HCT116 (cell line): ENCODE measurements at regions not wholly inside any gene's neighbourhood (a gene's known extent, or its start where the extent isn't known, plus 50 kb on each side); places are given as distances from the start of the nearest gene placed in this dataset.

Experiments
- ATAC-seq: fragments of 200-7000 bp; cut with Tn5 transposase; 2 replicates; pipeline ENCODE4 v1.9.1; 2020; ENCODE audit warnings: mild to moderate bottlenecking, moderate library complexity
- BruUV-seq: library from RNA; stranded (reverse); fragments of 400-500 nt; replicated peaks from 2 replicates; lab custom pipeline; 2021; lab: Mats Ljungman, UMichigan
- CTCF ChIA-PET: fragments of 300-600 bp; sonication (Branson Sonifier 250); formaldehyde crosslinking; loops from one replicate; lab custom pipeline; 2021; ENCODE audit warnings: antibody characterized with exemption; lab: Charles Lee
- POLR2A ChIA-PET: fragments of 300-600, 350-600 bp; sonication (Branson Sonifier 250); formaldehyde crosslinking; loops from one replicate; lab custom pipeline; 2021; ENCODE audit warnings: antibody characterized with exemption; lab: Charles Lee
- RAD21 ChIA-PET, 2 experiments: fragments of 300-600 bp; sonication (Branson Sonifier 250); formaldehyde crosslinking; loops; one replicate each; lab custom pipeline; 2023; ENCODE audit warnings: low total read pairs in 2 of 2; ENCODE audit not compliant: uncharacterized antibody in 2 of 2, unreplicated experiment in 2 of 2, low non-redundant PET in 1 of 2; lab: Charles Lee
- DNase-seq: peaks from one replicate; pipeline ENCODE4 v3.0.0-alpha.2; 2010; ENCODE audit warnings: low read depth, low spot score
- H2AFZ ChIP-seq: fragments of 200-600 bp; shearing (Covaris generic), sonication (generic); 2 replicates; pipeline ENCODE4 v1.6.1; 2017; ENCODE audit warnings: low read depth, mixed run types, mixed read lengths, antibody characterized with exemption, low read length; ENCODE audit not compliant: poor library complexity, severe bottlenecking
- H3K27ac ChIP-seq: 2 replicates; pipeline ENCODE4 v1.5.1; 2012; ENCODE audit warnings: low read depth, low read length
- H3K27me3 ChIP-seq: fragments of 200-600 bp; sonication (generic); 2 replicates; pipeline ENCODE4 v1.6.1; 2016; ENCODE audit warnings: mixed run types, low read length, mixed read lengths; ENCODE audit not compliant: insufficient read depth
- H3K36me3 ChIP-seq, 2 experiments: fragments of 200-500 bp in 1 of 2; fragments of 200-600 bp in 1 of 2; sonication (Bioruptor generic) in 1 of 2; sonication (generic) in 1 of 2; 2 replicates each; pipeline versions ENCODE4 v1.5.1 to v1.6.1; 2014 to 2016; ENCODE audit warnings: low read length in 2 of 2, inconsistent platforms in 1 of 2, mixed read lengths in 1 of 2, mixed run types in 1 of 2; ENCODE audit not compliant: insufficient read depth in 2 of 2, control insufficient read depth in 1 of 2
- H3K4me1 ChIP-seq, 2 experiments: fragments of 200-600 bp in 1 of 2; sonication (generic) in 1 of 2; 2 replicates each; pipeline versions ENCODE4 v1.5.1 to v1.6.1; 2012 to 2017; ENCODE audit warnings: low read length in 2 of 2, inconsistent platforms in 1 of 2, mild to moderate bottlenecking in 1 of 2, mixed read lengths in 1 of 2, mixed run types in 1 of 2, moderate library complexity in 1 of 2; ENCODE audit not compliant: insufficient read depth in 2 of 2, control insufficient read depth in 1 of 2
- H3K4me2 ChIP-seq: fragments of 200-600 bp; sonication (generic); 2 replicates; pipeline ENCODE4 v1.6.1; 2017; ENCODE audit warnings: mixed run types, low read length, mixed read lengths
- H3K4me3 ChIP-seq, 2 experiments: fragments of 200-600 bp in 1 of 2; sonication (generic) in 1 of 2; replicated peaks in 1 of 2; 2 replicates each; pipeline ENCODE4 v1.5.1; 2011 to 2016; ENCODE audit warnings: low read length in 2 of 2, control low read depth in 1 of 2, low read depth in 1 of 2, mild to moderate bottlenecking in 1 of 2, mixed read lengths in 1 of 2, mixed run types in 1 of 2
- H3K79me2 ChIP-seq: fragments of 200-600 bp; sonication (generic); 2 replicates; pipeline ENCODE4 v1.6.1; 2017; ENCODE audit warnings: mild to moderate bottlenecking, mixed run types, low read length, moderate library complexity, mixed read lengths; ENCODE audit not compliant: insufficient read depth
- H3K9ac ChIP-seq: fragments of 200-600 bp; sonication (generic); 2 replicates; pipeline ENCODE4 v1.6.1; 2016; ENCODE audit warnings: low read length, mixed read lengths
- H3K9me2 ChIP-seq: fragments of 200-600 bp; sonication (generic), shearing (Covaris generic); 2 replicates; pipeline ENCODE4 v1.6.1; 2017; ENCODE audit warnings: mixed run types, mild to moderate bottlenecking, moderate library complexity; ENCODE audit not compliant: insufficient read depth
- H3K9me3 ChIP-seq, 2 experiments: fragments of 200-500 bp in 1 of 2; fragments of 200-600 bp in 1 of 2; sonication (Bioruptor generic) in 1 of 2; sonication (generic) in 1 of 2; 2 replicates each; pipeline ENCODE4 v1.6.1; 2014 to 2017; ENCODE audit warnings: low read length in 2 of 2, mixed read lengths in 2 of 2, inconsistent platforms in 1 of 2, low read depth in 1 of 2, mild to moderate bottlenecking in 1 of 2, mixed run types in 1 of 2, moderate library complexity in 1 of 2; ENCODE audit not compliant: control insufficient read depth in 1 of 2, insufficient read depth in 1 of 2
- H4K20me1 ChIP-seq: fragments of 200-600 bp; sonication (generic), shearing (Covaris generic); 2 replicates; pipeline ENCODE4 v1.6.1; 2017; ENCODE audit warnings: mixed run types, mild to moderate bottlenecking, moderate library complexity; ENCODE audit not compliant: insufficient read depth
- CBX3 ChIP-seq: IDR thresholded peaks from 2 replicates; pipeline ENCODE4 v1.6.1; 2012; ENCODE audit warnings: low read depth
- EGR1 ChIP-seq: IDR thresholded peaks from 2 replicates; pipeline ENCODE4 v1.6.1; 2012; ENCODE audit warnings: low read depth
- ELF1 ChIP-seq: IDR thresholded peaks from 2 replicates; pipeline ENCODE4 v1.6.1; 2012; ENCODE audit warnings: low read depth, borderline replicate concordance
- EZH2 ChIP-seq: fragments of 200-600 bp; sonication (generic); IDR thresholded peaks from 2 replicates; pipeline ENCODE4 v1.6.1; 2017; ENCODE audit warnings: antibody characterized with exemption, mixed run types
- EZH2phosphoT487 ChIP-seq: fragments of 200-600 bp; IDR thresholded peaks from 2 replicates; pipeline ENCODE4 v1.6.1; 2018; ENCODE audit warnings: antibody characterized with exemption, borderline replicate concordance
- FOSL1 ChIP-seq: IDR thresholded peaks from 2 replicates; pipeline ENCODE4 v1.6.1; 2012; ENCODE audit warnings: low read depth
- JUND ChIP-seq: IDR thresholded peaks from 2 replicates; pipeline ENCODE4 v1.6.1; 2012
- POLR2A ChIP-seq: IDR thresholded peaks from 2 replicates; pipeline ENCODE4 v1.7.0; 2011; ENCODE audit warnings: borderline replicate concordance; ENCODE audit not compliant: insufficient read depth, insufficient read length; ENCODE audit errors: extremely low read depth
- REST ChIP-seq: IDR thresholded peaks from 2 replicates; pipeline ENCODE4 v1.6.1; 2012; ENCODE audit warnings: low read depth
- SP1 ChIP-seq: IDR thresholded peaks from 2 replicates; pipeline ENCODE4 v1.6.1; 2012; ENCODE audit warnings: low read depth
- SRF ChIP-seq: IDR thresholded peaks from 2 replicates; pipeline ENCODE4 v1.6.1; 2012; ENCODE audit warnings: low read depth
- TCF7L2 ChIP-seq: IDR thresholded peaks from 2 replicates; pipeline ENCODE4 v1.7.0; 2011; ENCODE audit warnings: borderline replicate concordance, inconsistent platforms; ENCODE audit not compliant: insufficient read depth, insufficient read length; ENCODE audit errors: extremely low read depth
- YY1 ChIP-seq: IDR thresholded peaks from 2 replicates; pipeline ENCODE4 v1.6.1; 2011; ENCODE audit warnings: low read length, low read depth, moderate library complexity, mild to moderate bottlenecking; ENCODE audit not compliant: insufficient replicate concordance; ENCODE audit errors: extremely low read depth
- ZNF274 ChIP-seq: fragments of 200-500 bp; sonication (Bioruptor generic); IDR thresholded peaks from 2 replicates; pipeline ENCODE4 v1.6.1; 2014; ENCODE audit warnings: mild to moderate bottlenecking, low read depth, low read length, inconsistent platforms
- intact Hi-C: fragments of 100-400 bp; cut with micrococcal nuclease; formaldehyde crosslinking; loops from 2 replicates; pipeline ENCODE4 v1.10.0; 2022
- TF ChIP-seq, protein P1 (sequence below): IDR thresholded peaks from 2 replicates; pipeline ENCODE4 v1.6.1; 2012
- TF ChIP-seq, protein P2 (sequence below): IDR thresholded peaks from 2 replicates; pipeline ENCODE4 v1.6.1; 2012

GRCh38 chr2:239671916-239672849 lies 271.4 kb upstream of the HDAC4 start:
- no peaks in the 10 kb centered on the region for H3K36me3 ChIP-seq
- RAD21 ChIA-PET, result no interaction called here
- H3K4me1 ChIP-seq, result no peaks in the 10 kb centered on the region
- H3K27ac ChIP-seq, result no peak overlapping the region
- no peaks in the 10 kb centered on the region for H3K9me3 ChIP-seq
- no peaks in the 10 kb centered on the region for H3K79me2 ChIP-seq
- ATAC-seq, result no peak
- CTCF ChIA-PET, result no interaction called here
- H3K9me2 ChIP-seq, result no peaks in the 10 kb centered on the region
- intact Hi-C loops, result no loop called here
- TF ChIP-seq TCF7L2 (no peak), REST (no peak), EZH2phosphoT487 (no peak), ZNF274 (no peak), JUND (no peak), POLR2A (no peak), CBX3 (no peak), ELF1 (no peak), FOSL1 (no peak), EZH2 (no peak), SRF (no peak), EGR1 (no peak), YY1 (no peak), SP1 (no peak)
- TF ChIP-seq, protein P1, sequence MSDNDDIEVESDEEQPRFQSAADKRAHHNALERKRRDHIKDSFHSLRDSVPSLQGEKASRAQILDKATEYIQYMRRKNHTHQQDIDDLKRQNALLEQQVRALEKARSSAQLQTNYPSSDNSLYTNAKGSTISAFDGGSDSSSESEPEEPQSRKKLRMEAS, result no peak
- TF ChIP-seq, protein P2, sequence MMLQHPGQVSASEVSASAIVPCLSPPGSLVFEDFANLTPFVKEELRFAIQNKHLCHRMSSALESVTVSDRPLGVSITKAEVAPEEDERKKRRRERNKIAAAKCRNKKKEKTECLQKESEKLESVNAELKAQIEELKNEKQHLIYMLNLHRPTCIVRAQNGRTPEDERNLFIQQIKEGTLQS, result no peak
- no TSS peak for BruUV-seq
- no peak overlapping the region for H3K4me2 ChIP-seq
- no peak overlapping the region for H2AFZ ChIP-seq
- H3K27me3 ChIP-seq, result peaks cover 9% of the 10 kb centered on the region
- no peaks in the 10 kb centered on the region for H4K20me1 ChIP-seq
- POLR2A ChIA-PET, result no interaction called here
- H3K4me3 ChIP-seq, result no peak overlapping the region
- no peak for DNase-seq
- H3K9ac ChIP-seq, result no peak overlapping the region
